Activated CD4-positive, alpha-beta T cell treated with anti-CD3 and anti-CD28 coated beads, Interleukin-10, Interleukin-2, amounts not matched to agents 100 ng/mL and 50 ng/mL, durations not matched to agents 16 hours and 8 hours (primary cell): ENCODE measurements at regions not wholly inside any gene's neighbourhood (a gene's known extent, or its start where the extent isn't known, plus 50 kb on each side); places are given as distances from the start of the nearest gene placed in this dataset.

Source experiments
- DNase-seq: peaks from one replicate; pipeline ENCODE4 v3.0.0-alpha.2; 2020

DNA sequence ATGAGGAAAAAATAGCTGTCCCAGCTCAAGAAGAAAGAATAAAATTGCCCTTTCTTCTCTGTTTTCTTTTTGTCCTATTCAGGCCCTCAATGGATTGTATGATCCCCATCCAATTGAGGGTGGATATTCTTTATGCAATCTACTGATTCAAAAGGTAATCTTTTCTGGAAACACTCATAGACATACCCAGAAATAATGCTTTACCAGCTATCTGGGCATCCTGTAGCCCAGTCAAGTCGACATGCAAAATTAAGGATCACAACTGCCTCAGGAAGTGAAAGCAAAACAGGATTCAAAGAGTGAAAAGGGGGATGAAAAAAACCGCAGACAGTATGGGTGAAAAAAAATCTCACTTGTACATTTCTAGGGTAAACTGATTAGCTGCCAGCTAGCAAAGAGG is 410.1 kb downstream of the TBC1D32 start:
- DNase-seq = no peak

- DNase-seq = no peak
These were observed 416.1 kb downstream of the TBC1D32 start for GRCh38 chr6:120918137-120918536.

GRCh38 chr6:120916844-120917243 is 417.4 kb downstream of the TBC1D32 start:
- DNase-seq = no peak

DNA sequence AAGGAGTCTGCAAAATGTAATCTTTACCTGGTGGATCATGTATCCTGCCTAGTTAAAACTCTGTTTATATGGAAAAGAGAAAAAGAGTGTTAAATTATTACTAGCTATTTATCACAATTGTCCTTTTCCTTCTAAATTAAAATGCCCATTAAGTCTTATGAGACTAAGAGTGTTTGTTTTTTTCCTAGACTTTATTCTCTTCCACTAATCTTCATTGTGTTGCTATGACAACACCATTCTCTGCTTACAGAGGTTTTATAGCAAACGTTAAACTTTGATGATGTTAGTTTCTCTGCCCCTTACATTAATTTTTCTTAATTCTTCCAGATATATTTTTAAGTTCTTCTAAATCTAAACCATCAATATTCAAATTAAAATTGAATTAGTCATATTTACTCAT is 420.8 kb downstream of the TBC1D32 start:
- no peak for DNase-seq

GRCh38 chr6:120908767-120909166 is 425.5 kb downstream of the TBC1D32 start:
- DNase-seq = no peak

- no peak for DNase-seq
These were observed 430.4 kb downstream of the TBC1D32 start for GRCh38 chr6:120903836-120904235.

DNA sequence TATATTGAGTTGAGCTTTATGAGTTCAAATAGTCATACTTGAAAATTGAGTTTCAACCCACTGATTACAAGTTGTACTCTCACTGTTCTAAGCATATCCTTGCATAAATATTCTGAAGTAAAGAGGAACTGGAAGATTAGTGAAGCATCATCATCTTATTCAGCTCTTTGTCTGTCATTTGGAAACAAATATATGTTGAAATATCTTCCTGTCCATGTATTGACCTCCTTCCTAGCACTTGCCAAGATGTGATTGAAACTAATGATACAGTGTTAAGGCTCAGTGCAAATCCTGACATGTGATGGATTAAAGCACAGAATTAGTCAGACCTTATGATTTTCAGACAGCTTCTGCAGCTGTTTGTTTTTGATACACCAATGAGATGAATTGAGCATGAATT is 434.3 kb downstream of the TBC1D32 start:
- DNase-seq = no peak

DNA sequence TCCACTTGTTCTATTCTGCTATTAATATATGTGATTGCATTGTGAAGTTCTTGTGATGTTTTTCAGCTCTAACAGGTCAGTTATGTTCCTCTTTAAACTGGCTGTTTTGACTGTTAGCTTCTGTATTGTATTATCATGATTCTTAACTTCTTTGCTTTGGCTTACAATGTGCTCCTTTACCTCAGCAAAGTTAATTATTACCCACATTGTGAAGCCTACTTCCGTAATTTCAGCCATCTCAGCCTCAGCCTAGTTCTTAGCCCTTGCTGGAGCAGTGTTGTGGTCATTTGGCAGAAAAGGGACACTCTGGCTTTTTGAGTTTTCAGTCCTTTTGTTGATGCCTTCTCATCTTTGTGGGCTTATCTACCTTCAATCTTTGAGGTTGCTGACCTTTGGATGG is 440.2 kb downstream of the TBC1D32 start:
- no peak for DNase-seq

GRCh38 chr6:120876931-120877330 is 457.3 kb downstream of the TBC1D32 start:
- DNase-seq = no peak

GRCh38 chr6:120876424-120876823 is 457.9 kb downstream of the TBC1D32 start:
- DNase-seq = no peak

GRCh38 chr6:120875900-120876299 is 458.4 kb downstream of the TBC1D32 start:
- DNase-seq = no peak

DNA sequence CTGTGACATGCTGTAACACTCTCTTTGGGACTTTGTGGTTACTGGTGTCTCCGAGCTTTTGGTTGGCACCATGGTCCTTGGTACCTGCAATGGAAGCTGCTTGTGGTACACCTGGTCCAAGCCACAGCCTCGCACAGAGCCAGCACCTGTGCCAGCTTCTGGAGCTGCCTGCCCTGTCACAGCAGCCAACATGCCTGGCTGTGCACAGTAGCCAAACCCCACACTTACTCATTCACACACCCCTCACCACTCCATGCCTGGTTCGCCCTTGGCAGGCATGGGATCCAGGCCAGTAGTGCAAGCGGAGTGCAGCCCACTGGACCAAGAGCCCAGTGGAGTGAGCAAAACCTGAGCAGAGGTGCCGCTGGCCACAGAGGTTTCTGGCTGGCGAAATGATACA is 459.9 kb downstream of the TBC1D32 start:
- no peak for DNase-seq

DNA sequence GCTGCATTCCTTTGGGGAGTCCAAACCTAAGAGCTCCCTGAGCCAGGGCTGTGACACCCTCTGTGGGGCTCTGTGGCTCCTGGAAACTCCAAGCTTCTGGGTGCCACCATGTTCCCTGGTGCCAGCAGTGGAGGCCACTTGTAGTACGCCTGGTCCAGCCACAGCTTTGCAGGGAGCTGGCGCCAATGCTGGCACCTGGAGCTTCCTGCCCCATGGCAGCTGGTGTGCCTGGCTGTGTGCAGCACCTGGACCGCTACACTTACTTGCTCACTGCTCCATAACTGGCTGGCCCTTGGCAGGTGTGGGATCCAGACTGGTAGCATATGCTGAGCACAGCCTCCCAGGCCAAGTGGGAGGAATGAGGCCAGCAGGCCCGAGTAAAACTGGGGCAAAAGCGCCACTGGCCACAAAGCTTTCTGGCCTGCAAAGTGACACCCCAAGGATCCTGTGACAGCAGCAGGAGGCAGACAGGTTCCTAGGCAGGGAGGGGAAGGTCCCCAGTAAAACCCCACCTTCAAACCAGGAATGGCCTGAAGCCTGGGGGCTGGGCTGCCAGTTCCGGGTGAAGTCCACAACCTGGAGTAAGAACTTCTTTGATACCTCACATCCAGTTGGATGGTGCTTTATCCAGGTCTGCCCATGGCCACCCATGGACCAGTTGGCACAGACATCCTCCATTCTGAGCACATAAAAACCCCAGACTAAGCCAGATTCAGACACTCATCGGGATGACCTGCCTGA is 461.0 kb downstream of the TBC1D32 start:
- no peak for DNase-seq

DNA sequence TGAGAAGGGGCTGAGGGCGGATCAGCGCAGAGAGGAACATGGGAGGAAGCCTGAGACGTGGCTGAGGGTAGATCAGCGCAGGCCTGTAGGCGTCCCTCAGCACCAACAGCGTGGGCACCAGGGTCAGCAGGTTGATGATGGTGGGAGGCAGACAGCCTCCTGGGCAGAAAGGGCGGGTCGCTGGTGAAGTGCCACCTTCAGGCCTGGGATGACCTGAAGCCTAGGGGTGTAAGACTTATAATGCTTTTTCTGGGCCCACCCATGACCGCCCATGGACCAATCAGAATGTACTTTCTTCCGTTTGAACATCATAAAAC is 462.1 kb downstream of the TBC1D32 start:
- no peak for DNase-seq

GRCh38 chr6:120871416-120872261 is 462.6 kb downstream of the TBC1D32 start:
- DNase-seq = no peak

- DNase-seq = no peak
These were observed 464.9 kb downstream of the TBC1D32 start for GRCh38 chr6:120869397-120869796.

DNA sequence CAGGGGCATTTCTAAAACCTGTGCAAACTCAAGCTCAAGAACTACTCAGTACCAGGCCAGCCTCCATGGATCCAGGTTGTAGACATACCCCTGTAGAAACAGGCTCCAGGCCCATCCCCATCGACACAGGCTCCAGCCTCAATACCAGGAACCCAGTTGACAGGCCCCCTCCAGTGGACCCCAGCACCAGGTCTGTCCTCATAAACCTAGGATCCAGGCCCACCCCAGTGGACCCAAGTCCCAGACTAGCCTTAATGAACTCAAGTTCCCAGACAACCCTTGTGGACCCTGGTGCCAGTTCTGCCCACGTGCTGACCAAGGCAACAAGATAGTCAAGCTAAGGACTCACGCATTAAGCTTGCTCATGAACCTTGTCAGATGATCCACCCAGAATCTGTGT is 476.9 kb downstream of the TBC1D32 start:
- DNase-seq = no peak

- DNase-seq = no peak
These were observed 479.7 kb downstream of the TBC1D32 start for GRCh38 chr6:120854583-120854982.

GRCh38 chr6:120853489-120853888 is 480.8 kb downstream of the TBC1D32 start:
- no peak for DNase-seq

GRCh38 chr6:120852293-120852849 is 481.9 kb downstream of the TBC1D32 start:
- no peak for DNase-seq

GRCh38 chr6:120826253-120826652 is 508.0 kb downstream of the TBC1D32 start:
- peak; percentile 12 for DNase-seq

GRCh38 chr6:120816794-120817193 is 517.5 kb downstream of the TBC1D32 start:
- DNase-seq = no peak

DNA sequence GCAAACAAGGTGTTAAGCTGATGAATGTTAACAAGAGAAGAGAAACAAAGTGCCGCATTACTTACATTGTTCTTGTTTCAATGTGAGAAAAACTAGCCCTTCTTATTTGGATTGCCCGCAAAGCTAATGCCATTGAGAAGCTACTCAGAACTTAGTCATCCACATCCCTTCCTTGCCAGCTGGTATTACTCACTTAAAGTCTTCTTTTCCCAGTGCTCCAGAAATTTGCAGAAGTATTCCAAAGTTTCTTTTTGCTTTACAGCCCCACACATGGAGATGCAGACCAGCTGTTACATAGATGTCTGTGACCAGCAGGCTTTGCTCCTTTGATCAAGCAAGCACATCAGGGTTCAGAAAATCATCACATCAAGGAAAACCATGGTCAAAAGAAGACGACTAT is 529.0 kb downstream of the TBC1D32 start:
- DNase-seq = no peak

DNA sequence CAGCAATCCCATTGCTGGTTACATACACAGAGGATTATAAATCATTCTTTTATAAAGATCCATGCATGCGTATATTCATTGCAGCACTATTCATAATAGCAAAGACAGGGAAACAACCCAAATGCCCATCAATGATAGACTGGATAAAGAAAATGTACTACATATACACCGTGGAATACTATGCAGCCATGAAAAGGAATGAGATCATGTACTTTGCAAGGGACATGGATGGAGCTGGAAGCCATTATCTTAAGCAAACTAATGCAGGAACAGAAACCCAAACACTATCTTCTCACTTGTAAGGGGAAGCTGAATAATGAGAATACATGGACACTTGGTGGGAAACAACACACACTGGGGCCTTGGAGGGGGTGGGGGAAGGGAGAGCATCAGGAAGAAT is 529.7 kb downstream of the TBC1D32 start:
- DNase-seq = no peak
